NT2/D1 (cell line): ENCODE measurements at regions not wholly inside any gene's neighbourhood (a gene's known extent, or its start where the extent isn't known, plus 50 kb on each side); places are given as distances from the start of the nearest gene placed in this dataset.

Experiments used
- YY1 ChIP-seq: IDR thresholded peaks from 2 replicates; pipeline ENCODE4 v1.6.1; 2011; ENCODE audit not compliant: insufficient read length, insufficient read depth
- ZNF274 ChIP-seq: IDR thresholded peaks from 2 replicates; pipeline ENCODE4 v1.6.1; 2011; ENCODE audit warnings: mild to moderate bottlenecking, low read depth, low read length

DNA sequence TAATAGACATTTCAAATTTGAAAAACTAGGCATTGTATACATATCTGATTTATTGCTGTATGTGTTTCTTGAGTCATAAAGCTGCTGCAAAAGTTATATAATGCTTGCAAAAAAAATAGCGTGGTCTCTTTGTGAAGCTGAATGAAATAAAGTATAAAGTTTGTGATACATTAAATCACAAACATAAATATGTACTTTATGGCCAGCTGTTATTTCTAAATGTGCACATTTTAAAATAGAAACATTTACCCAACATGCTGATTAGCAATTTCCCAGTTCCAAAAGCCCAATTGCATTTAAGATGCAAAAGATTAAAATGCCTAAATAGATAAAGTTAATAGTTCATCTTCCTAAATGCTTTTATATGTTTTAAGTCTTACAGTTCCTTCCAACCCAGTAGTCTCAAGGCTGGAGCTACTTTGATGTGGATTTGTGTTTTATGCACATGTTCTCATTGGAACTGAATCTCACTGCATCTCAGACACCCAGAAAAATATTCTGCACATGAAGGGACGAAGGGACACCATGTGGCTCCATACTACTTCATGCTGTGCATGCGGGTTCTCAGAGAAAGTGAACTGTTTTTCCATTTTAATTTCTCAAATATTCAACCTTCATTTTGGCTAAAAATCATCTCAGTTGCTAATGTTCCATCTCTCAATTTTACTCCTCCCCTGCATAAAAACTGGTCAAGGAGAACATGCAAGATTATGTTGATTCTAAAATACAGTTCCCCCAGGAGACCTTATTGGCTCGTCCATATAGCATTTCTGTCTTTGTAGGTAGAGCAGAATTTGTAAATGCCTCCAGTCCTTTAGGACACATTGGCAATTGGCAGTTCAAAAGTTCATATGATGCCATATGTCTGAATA, 304.6 kb downstream of the MTX2 start:
- TF ChIP-seq ZNF274 (no peak), YY1 (no peak)
